HG02981 (cell line): ENCODE measurements at regions not wholly inside any gene's neighbourhood (a gene's known extent, or its start where the extent isn't known, plus 50 kb on each side); places are given as distances from the start of the nearest gene placed in this dataset.
"Not testable (repeated sequence)": the region's sequence is repeated elsewhere in the genome, so short reads cannot be mapped to it uniquely, and the experiment has no call there.

Experiments used
- ATAC-seq: cut with Tn5 transposase; IDR thresholded peaks from one replicate; pipeline ENCODE4 v1.9.1; 2021; ENCODE audit warnings: mild to moderate bottlenecking, moderate library complexity; ENCODE audit not compliant: unreplicated experiment

- ATAC-seq = no peak
Observed at GRCh38 chr7:142539901-142540300, 209.4 kb upstream of the PRSS1 start.

- no peak for ATAC-seq
Observed at GRCh38 chr7:142537760-142538159, 211.5 kb upstream of the PRSS1 start.

- ATAC-seq = peak; percentile 97
Observed at GRCh38 chr7:142535123-142535779, 214.0 kb upstream of the PRSS1 start.

GRCh38 chr7:142534726-142535122 is 214.5 kb upstream of the PRSS1 start:
- no peak for ATAC-seq

GRCh38 chr7:142533920-142534319 is 215.4 kb upstream of the PRSS1 start:
- ATAC-seq = no peak

GRCh38 chr7:142529591-142529990 is 219.7 kb upstream of the PRSS1 start:
- no peak for ATAC-seq

GRCh38 chr7:142528608-142529408 is 220.5 kb upstream of the PRSS1 start:
- no peak for ATAC-seq

GRCh38 chr7:142523821-142524460 is 225.3 kb upstream of the PRSS1 start:
- ATAC-seq = no peak

GRCh38 chr7:142522735-142523134 is 226.5 kb upstream of the PRSS1 start:
- no peak for ATAC-seq

GRCh38 chr7:142520885-142521284 is 228.4 kb upstream of the PRSS1 start:
- not testable (repeated sequence) for ATAC-seq

- ATAC-seq = not testable (repeated sequence)
Observed at GRCh38 chr7:142520455-142520854, 228.8 kb upstream of the PRSS1 start.

GRCh38 chr7:142519079-142520078 is 229.9 kb upstream of the PRSS1 start:
- no peak for ATAC-seq

- peak; percentile 90 for ATAC-seq
Observed at GRCh38 chr7:142516038-142516501, 233.2 kb upstream of the PRSS1 start.

GRCh38 chr7:142514716-142515115 is 234.6 kb upstream of the PRSS1 start:
- not testable (repeated sequence) for ATAC-seq

GRCh38 chr7:142513178-142513955 is 235.9 kb upstream of the PRSS1 start:
- no peak for ATAC-seq

- no peak for ATAC-seq
Observed at GRCh38 chr7:142511801-142512200, 237.5 kb upstream of the PRSS1 start.

- ATAC-seq = no peak
Observed at GRCh38 chr7:142511374-142511773, 237.9 kb upstream of the PRSS1 start.

- ATAC-seq = not testable (repeated sequence)
Observed at GRCh38 chr7:142509235-142509634, 240.0 kb upstream of the PRSS1 start.

GRCh38 chr7:142508251-142508650 is 241.0 kb upstream of the PRSS1 start:
- no peak for ATAC-seq

- no peak for ATAC-seq
Observed at GRCh38 chr7:142507799-142508198, 241.5 kb upstream of the PRSS1 start.
